ENCODE measurements at regions not wholly inside any gene's neighbourhood (a gene's known extent, or its start where the extent isn't known, plus 50 kb on each side); places are given as distances from the start of the nearest gene placed in this dataset.

- Mint-ChIP-seq H3K36me3 (ENCODE audit: unreplicated experiment) (peaks cover 4% of the 10 kb centered on the region), H3K27me3 (ENCODE audit: unreplicated experiment) (no peaks in the 10 kb centered on the region), H3K4me3 (ENCODE audit: unreplicated experiment) (no peak overlapping the region), H3K4me1 (ENCODE audit: low read depth, unreplicated experiment) (no peaks in the 10 kb centered on the region), H3K9me3 (ENCODE audit: unreplicated experiment) (no peaks in the 10 kb centered on the region), H3K27ac (ENCODE audit: unreplicated experiment) (no peak overlapping the region)
- DNase-seq: no peak
- TF ChIP-seq CTCF (IDR thresholded peaks at IDR 0.05; ENCODE audit: partially characterized antibody, unreplicated experiment): no peak
These were observed 176.8 kb upstream of the PAPPA start for GRCh38 chr9:115976781-115977180.

- peaks cover 4% of the 10 kb centered on the region for H3K36me3 Mint-ChIP-seq (ENCODE audit: unreplicated experiment)
- no peak for DNase-seq
- no peak for TF ChIP-seq CTCF (IDR thresholded peaks at IDR 0.05; ENCODE audit: partially characterized antibody, unreplicated experiment)
- no peak overlapping the region for H3K27ac Mint-ChIP-seq (ENCODE audit: unreplicated experiment)
- H3K9me3 Mint-ChIP-seq (ENCODE audit: unreplicated experiment): no peaks in the 10 kb centered on the region
- no peaks in the 10 kb centered on the region for H3K4me1 Mint-ChIP-seq (ENCODE audit: low read depth, unreplicated experiment)
- no peak overlapping the region for H3K4me3 Mint-ChIP-seq (ENCODE audit: unreplicated experiment)
- no peaks in the 10 kb centered on the region for H3K27me3 Mint-ChIP-seq (ENCODE audit: unreplicated experiment)
These were observed 175.5 kb upstream of the PAPPA start for GRCh38 chr9:115978091-115978490.

GRCh38 chr9:115978659-115979096 lies 174.9 kb upstream of the PAPPA start:
- no peak for DNase-seq
- Mint-ChIP-seq H3K36me3 (ENCODE audit: unreplicated experiment) (peaks cover 4% of the 10 kb centered on the region), H3K4me3 (ENCODE audit: unreplicated experiment) (no peak overlapping the region), H3K27ac (ENCODE audit: unreplicated experiment) (no peak overlapping the region), H3K27me3 (ENCODE audit: unreplicated experiment) (no peaks in the 10 kb centered on the region), H3K9me3 (ENCODE audit: unreplicated experiment) (no peaks in the 10 kb centered on the region), H3K4me1 (ENCODE audit: low read depth, unreplicated experiment) (no peaks in the 10 kb centered on the region)
- TF ChIP-seq CTCF (IDR thresholded peaks at IDR 0.05; ENCODE audit: partially characterized antibody, unreplicated experiment): no peak

- H3K9me3 Mint-ChIP-seq (ENCODE audit: unreplicated experiment): no peaks in the 10 kb centered on the region
- H3K27ac Mint-ChIP-seq (ENCODE audit: unreplicated experiment): no peak overlapping the region
- DNase-seq: no peak
- H3K27me3 Mint-ChIP-seq (ENCODE audit: unreplicated experiment): no peaks in the 10 kb centered on the region
- H3K36me3 Mint-ChIP-seq (ENCODE audit: unreplicated experiment): peaks cover 4% of the 10 kb centered on the region
- no peak overlapping the region for H3K4me3 Mint-ChIP-seq (ENCODE audit: unreplicated experiment)
- no peaks in the 10 kb centered on the region for H3K4me1 Mint-ChIP-seq (ENCODE audit: low read depth, unreplicated experiment)
- no peak for TF ChIP-seq CTCF (IDR thresholded peaks at IDR 0.05; ENCODE audit: partially characterized antibody, unreplicated experiment)
These were observed 173.5 kb upstream of the PAPPA start for GRCh38 chr9:115980054-115980453.

GRCh38 chr9:115980502-115980901 lies 173.1 kb upstream of the PAPPA start:
- Mint-ChIP-seq H3K27ac (ENCODE audit: unreplicated experiment) (no peak overlapping the region), H3K36me3 (ENCODE audit: unreplicated experiment) (peaks cover 4% of the 10 kb centered on the region), H3K9me3 (ENCODE audit: unreplicated experiment) (no peaks in the 10 kb centered on the region)

More at GRCh38 chr9:115980502-115980901, 173.1 kb upstream of the PAPPA start:
- Mint-ChIP-seq H3K4me3 (ENCODE audit: unreplicated experiment) (no peak overlapping the region), H3K27me3 (ENCODE audit: unreplicated experiment) (no peaks in the 10 kb centered on the region), H3K4me1 (ENCODE audit: low read depth, unreplicated experiment) (no peaks in the 10 kb centered on the region)
- no peak for DNase-seq
- TF ChIP-seq CTCF (IDR thresholded peaks at IDR 0.05; ENCODE audit: partially characterized antibody, unreplicated experiment): no peak

Measured in glutamatergic neuron (in vitro differentiated cells).